HCT116 (cell line): ENCODE measurements at regions not wholly inside any gene's neighbourhood (a gene's known extent, or its start where the extent isn't known, plus 50 kb on each side); places are given as distances from the start of the nearest gene placed in this dataset.

ENCODE experiments used
- ATF3 ChIP-seq: IDR thresholded peaks from 2 replicates; pipeline ENCODE4 v1.6.1; 2012
- CTCF ChIP-seq, 3 experiments: fragments of 200-600 bp in 1 of 3; sonication (generic) in 1 of 3; IDR thresholded peaks in 2 of 3; conservative IDR thresholded peaks in 1 of 3; 2 replicates each; pipeline ENCODE4 v1.5.1; 2012 to 2017; ENCODE audit warnings: low read depth in 2 of 3, low read length in 2 of 3, antibody characterized with exemption in 1 of 3, borderline replicate concordance in 1 of 3, control low read depth in 1 of 3, mild to moderate bottlenecking in 1 of 3, mixed read lengths in 1 of 3, mixed run types in 1 of 3, moderate library complexity in 1 of 3; ENCODE audit not compliant: insufficient read depth in 1 of 3
- EGR1 ChIP-seq: IDR thresholded peaks from 2 replicates; pipeline ENCODE4 v1.6.1; 2012; ENCODE audit warnings: low read depth
- ELF1 ChIP-seq: IDR thresholded peaks from 2 replicates; pipeline ENCODE4 v1.6.1; 2012; ENCODE audit warnings: low read depth, borderline replicate concordance
- FOSL1 ChIP-seq: IDR thresholded peaks from 2 replicates; pipeline ENCODE4 v1.6.1; 2012; ENCODE audit warnings: low read depth
- POLR2A ChIP-seq: IDR thresholded peaks from 2 replicates; pipeline ENCODE4 v1.7.0; 2011; ENCODE audit warnings: borderline replicate concordance; ENCODE audit not compliant: insufficient read depth, insufficient read length; ENCODE audit errors: extremely low read depth
- POLR2AphosphoS5 ChIP-seq: IDR thresholded peaks from 2 replicates; pipeline ENCODE4 v1.6.1; 2011; ENCODE audit warnings: mild to moderate bottlenecking, low read depth, low read length, moderate library complexity
- RAD21 ChIP-seq: IDR thresholded peaks from 2 replicates; pipeline ENCODE4 v1.6.1; 2012; ENCODE audit warnings: low read depth, mild to moderate bottlenecking
- SIN3A ChIP-seq: IDR thresholded peaks from 2 replicates; pipeline ENCODE4 v1.6.1; 2012; ENCODE audit warnings: low read depth
- ZFX ChIP-seq: fragments of 450-650 bp; IDR thresholded peaks from 2 replicates; pipeline ENCODE4 v1.6.1; 2017
- ZNF274 ChIP-seq: fragments of 200-500 bp; sonication (Bioruptor generic); IDR thresholded peaks from 2 replicates; pipeline ENCODE4 v1.6.1; 2014; ENCODE audit warnings: mild to moderate bottlenecking, low read depth, low read length, inconsistent platforms
- TF ChIP-seq, protein P1 (sequence below): IDR thresholded peaks from 2 replicates; pipeline ENCODE4 v1.6.1; 2012

DNA sequence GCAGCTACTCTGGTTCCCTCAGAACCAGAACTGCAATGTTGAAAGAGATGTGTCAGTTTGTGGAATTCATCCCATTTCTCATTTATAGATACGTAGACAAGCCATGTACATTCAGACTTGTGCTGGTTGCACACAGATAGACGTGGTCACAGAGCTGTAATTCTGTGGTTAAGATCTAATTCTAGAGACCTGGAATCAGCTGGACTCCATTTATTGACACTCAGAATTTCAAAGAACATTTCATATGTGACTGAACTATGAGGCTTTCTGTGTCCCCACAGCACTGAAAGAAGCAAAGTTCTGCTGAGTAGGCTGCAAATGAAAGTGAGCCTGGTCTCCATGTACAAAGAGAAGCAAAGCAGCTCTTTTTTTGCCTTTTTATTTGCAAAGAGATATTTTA, 220.2 kb upstream of the NAV3 start:
- TF ChIP-seq SIN3A (no peak), ELF1 (no peak), POLR2AphosphoS5 (no peak), CTCF (IDR thresholded peaks at IDR 0.05 in 2 of 3, conservative IDR thresholded peaks at IDR 0.05 in 1 of 3; ENCODE audit: borderline replicate concordance in 1 of 3, insufficient read depth in 1 of 3, low read depth in 2 of 3, low read length in 2 of 3) (no peak), ZFX (no peak), ATF3 (no peak), FOSL1 (no peak), ZNF274 (no peak), RAD21 (no peak), POLR2A (no peak), EGR1 (no peak)
- TF ChIP-seq, protein P1, sequence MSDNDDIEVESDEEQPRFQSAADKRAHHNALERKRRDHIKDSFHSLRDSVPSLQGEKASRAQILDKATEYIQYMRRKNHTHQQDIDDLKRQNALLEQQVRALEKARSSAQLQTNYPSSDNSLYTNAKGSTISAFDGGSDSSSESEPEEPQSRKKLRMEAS: no peak
